ENCODE measurements at regions not wholly inside any gene's neighbourhood (a gene's known extent, or its start where the extent isn't known, plus 50 kb on each side); places are given as distances from the start of the nearest gene placed in this dataset.

GRCh38 chr6:98107801-98108200, 726.6 kb upstream of the POU3F2 start:
- no peak for DNase-seq
- no peak overlapping the region for H3K4me3 ChIP-seq
- H3K4me1 ChIP-seq: no peaks in the 10 kb centered on the region

GRCh38 chr6:98116455-98116854, 717.9 kb upstream of the POU3F2 start:
- H3K4me3 ChIP-seq: no peak overlapping the region
- no peak for TF ChIP-seq CTCF (IDR thresholded peaks at IDR 0.05)

More at GRCh38 chr6:98107801-98108200, 726.6 kb upstream of the POU3F2 start:
- Histone ChIP-seq H3K27me3 (no peaks in the 10 kb centered on the region), H3K27ac (no peak overlapping the region), H3K36me3 (no peaks in the 10 kb centered on the region), H3K9me3 (peaks cover 0 to 8% of the 10 kb centered on the region in 2 donors)
- ATAC-seq: no peak
- intact Hi-C loops (cut with DNase I): no loop called here
- TF ChIP-seq CTCF (IDR thresholded peaks at IDR 0.05): no peak

GRCh38 chr6:98117068-98117467, 717.3 kb upstream of the POU3F2 start:
- Histone ChIP-seq H3K27me3 (no peaks in the 10 kb centered on the region), H3K27ac (no peak overlapping the region), H3K36me3 (no peaks in the 10 kb centered on the region), H3K4me1 (no peaks in the 10 kb centered on the region), H3K9me3 (no peaks in the 10 kb centered on the region), H3K4me3 (no peak overlapping the region)
- intact Hi-C loops (cut with DNase I): no loop called here
- TF ChIP-seq CTCF (IDR thresholded peaks at IDR 0.05): no peak
- no peak for DNase-seq
- ATAC-seq: no peak

More at GRCh38 chr6:98116455-98116854, 717.9 kb upstream of the POU3F2 start:
- ATAC-seq (no peak), DNase-seq (no peak)
- intact Hi-C loops (cut with DNase I): no loop called here
- Histone ChIP-seq H3K27me3 (no peaks in the 10 kb centered on the region), H3K36me3 (no peaks in the 10 kb centered on the region), H3K4me1 (no peaks in the 10 kb centered on the region), H3K9me3 (no peaks in the 10 kb centered on the region), H3K27ac (no peak overlapping the region)

- intact Hi-C loops (cut with DNase I): no loop called here
- Histone ChIP-seq H3K9me3 (no peaks in the 10 kb centered on the region), H3K27me3 (no peaks in the 10 kb centered on the region), H3K4me3 (no peak overlapping the region), H3K4me1 (no peaks in the 10 kb centered on the region), H3K27ac (no peak overlapping the region), H3K36me3 (no peaks in the 10 kb centered on the region)
- DNase-seq (no peak), ATAC-seq (no peak)
- no peak for TF ChIP-seq CTCF (IDR thresholded peaks at IDR 0.05)
Observed at GRCh38 chr6:98118397-98119045, 715.9 kb upstream of the POU3F2 start.

GRCh38 chr6:98124171-98124570, 710.2 kb upstream of the POU3F2 start:
- intact Hi-C loops (cut with DNase I): no loop called here
- no peak for DNase-seq
- no peak for TF ChIP-seq CTCF (IDR thresholded peaks at IDR 0.05)
- Histone ChIP-seq H3K36me3 (no peaks in the 10 kb centered on the region), H3K4me3 (no peak overlapping the region), H3K9me3 (no peaks in the 10 kb centered on the region), H3K27ac (no peak overlapping the region), H3K27me3 (no peaks in the 10 kb centered on the region), H3K4me1 (no peaks in the 10 kb centered on the region)
- no peak for ATAC-seq

Data from left lung (tissue), 4 donors.